Smooth muscle cell (in vitro differentiated cells): ENCODE measurements at regions not wholly inside any gene's neighbourhood (a gene's known extent, or its start where the extent isn't known, plus 50 kb on each side); places are given as distances from the start of the nearest gene placed in this dataset.

Experiments used
- DNase-seq: peaks from one replicate; lab custom pipeline; 2025; ENCODE audit not compliant: unreplicated experiment; lab: John Stamatoyannopoulos, UW
- H2AFZ ChIP-seq: fragments of 200-600 bp; sonication (generic); 2 replicates; pipeline ENCODE4 v1.6.0; 2016; ENCODE audit warnings: antibody characterized with exemption, low read depth, mild to moderate bottlenecking
- H3F3A ChIP-seq: fragments of 200-600 bp; sonication (generic); 2 replicates; pipeline ENCODE4 v1.6.0; 2017; ENCODE audit warnings: antibody characterized with exemption, low read depth
- H3K27ac ChIP-seq: fragments of 200-600 bp; sonication (generic); 2 replicates; pipeline ENCODE4 v1.5.1; 2016; ENCODE audit warnings: low read depth, mild to moderate bottlenecking
- H3K27me3 ChIP-seq: fragments of 200-600 bp; sonication (generic); 2 replicates; pipeline ENCODE4 v1.6.1; 2016; ENCODE audit warnings: low read depth, mild to moderate bottlenecking
- H3K36me3 ChIP-seq: fragments of 200-600 bp; sonication (generic); 2 replicates; pipeline ENCODE4 v1.5.1; 2016; ENCODE audit warnings: low read depth
- H3K4me1 ChIP-seq: fragments of 200-600 bp; sonication (generic); 2 replicates; pipeline ENCODE4 v1.5.1; 2016; ENCODE audit warnings: low read depth
- H3K4me2 ChIP-seq: fragments of 200-600 bp; sonication (generic); 2 replicates; pipeline ENCODE4 v1.6.0; 2016; ENCODE audit warnings: mild to moderate bottlenecking
- H3K4me3 ChIP-seq: fragments of 200-600 bp; sonication (generic); 2 replicates; pipeline ENCODE4 v1.5.1; 2016; ENCODE audit warnings: mild to moderate bottlenecking
- H3K79me2 ChIP-seq: fragments of 200-600 bp; sonication (generic); 2 replicates; pipeline ENCODE4 v1.6.0; 2016; ENCODE audit warnings: low read depth, mild to moderate bottlenecking
- H3K9ac ChIP-seq: fragments of 200-600 bp; sonication (generic); 2 replicates; pipeline ENCODE4 v1.6.0; 2016; ENCODE audit warnings: low read depth
- H3K9me3 ChIP-seq: fragments of 200-600 bp; sonication (generic); replicated peaks from 2 replicates; pipeline ENCODE4 v1.5.1; 2016; ENCODE audit warnings: low read depth
- H4K20me1 ChIP-seq: fragments of 200-600 bp; sonication (generic); 2 replicates; pipeline ENCODE4 v1.6.0; 2016; ENCODE audit warnings: low read depth
- WGBS: methylation state at CpG from one replicate; pipeline ENCODE4 v1.1.7; 2016; ENCODE audit warnings: low lambda C conversion rate; 5-methylcytosine and 5-hydroxymethylcytosine counted together
- TF ChIP-seq, protein P1 (sequence below): fragments of 200-600 bp; sonication (generic); IDR thresholded peaks from 2 replicates; pipeline ENCODE4 v1.5.1; 2017; ENCODE audit warnings: borderline replicate concordance, mild to moderate bottlenecking, antibody characterized with exemption; ENCODE audit not compliant: insufficient read depth, poor library complexity, severe bottlenecking

DNA sequence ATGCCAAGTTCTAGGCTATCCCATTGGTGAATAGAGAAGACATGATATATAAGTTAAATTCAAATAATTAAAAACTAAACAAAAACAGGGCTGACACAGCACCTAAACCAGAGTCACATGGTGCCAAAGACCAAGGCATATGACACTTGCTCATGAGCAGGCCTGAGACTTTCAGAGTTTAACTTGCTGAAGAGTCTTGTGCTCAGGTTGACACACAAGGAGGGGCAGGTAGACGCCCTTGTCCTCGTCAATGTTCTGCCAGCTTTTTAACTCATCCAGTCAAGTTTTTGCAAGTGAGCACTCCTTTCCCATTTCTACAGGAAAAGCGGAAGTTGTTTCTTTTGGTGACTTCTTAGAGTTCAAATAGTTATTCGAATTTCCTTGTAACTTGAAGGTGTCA, 289.7 kb downstream of the CYRIA start:
- H3K9ac ChIP-seq: no peak overlapping the region
- WGBS: 83% methylated on average over 4 of the region's 4 CpGs
- no peak overlapping the region for H2AFZ ChIP-seq
- no peaks in the 10 kb centered on the region for H3K79me2 ChIP-seq
- no peaks in the 10 kb centered on the region for H3K4me1 ChIP-seq
- DNase-seq: no peak
- H3F3A ChIP-seq: no peaks in the 10 kb centered on the region
- H3K4me2 ChIP-seq: no peak overlapping the region
- H3K4me3 ChIP-seq: no peak overlapping the region
- no peaks in the 10 kb centered on the region for H3K27me3 ChIP-seq
- no peaks in the 10 kb centered on the region for H3K9me3 ChIP-seq
- no peaks in the 10 kb centered on the region for H4K20me1 ChIP-seq
- H3K36me3 ChIP-seq: no peaks in the 10 kb centered on the region
- H3K27ac ChIP-seq: no peak overlapping the region
- TF ChIP-seq, protein P1, sequence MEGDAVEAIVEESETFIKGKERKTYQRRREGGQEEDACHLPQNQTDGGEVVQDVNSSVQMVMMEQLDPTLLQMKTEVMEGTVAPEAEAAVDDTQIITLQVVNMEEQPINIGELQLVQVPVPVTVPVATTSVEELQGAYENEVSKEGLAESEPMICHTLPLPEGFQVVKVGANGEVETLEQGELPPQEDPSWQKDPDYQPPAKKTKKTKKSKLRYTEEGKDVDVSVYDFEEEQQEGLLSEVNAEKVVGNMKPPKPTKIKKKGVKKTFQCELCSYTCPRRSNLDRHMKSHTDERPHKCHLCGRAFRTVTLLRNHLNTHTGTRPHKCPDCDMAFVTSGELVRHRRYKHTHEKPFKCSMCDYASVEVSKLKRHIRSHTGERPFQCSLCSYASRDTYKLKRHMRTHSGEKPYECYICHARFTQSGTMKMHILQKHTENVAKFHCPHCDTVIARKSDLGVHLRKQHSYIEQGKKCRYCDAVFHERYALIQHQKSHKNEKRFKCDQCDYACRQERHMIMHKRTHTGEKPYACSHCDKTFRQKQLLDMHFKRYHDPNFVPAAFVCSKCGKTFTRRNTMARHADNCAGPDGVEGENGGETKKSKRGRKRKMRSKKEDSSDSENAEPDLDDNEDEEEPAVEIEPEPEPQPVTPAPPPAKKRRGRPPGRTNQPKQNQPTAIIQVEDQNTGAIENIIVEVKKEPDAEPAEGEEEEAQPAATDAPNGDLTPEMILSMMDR: no peak

DNA sequence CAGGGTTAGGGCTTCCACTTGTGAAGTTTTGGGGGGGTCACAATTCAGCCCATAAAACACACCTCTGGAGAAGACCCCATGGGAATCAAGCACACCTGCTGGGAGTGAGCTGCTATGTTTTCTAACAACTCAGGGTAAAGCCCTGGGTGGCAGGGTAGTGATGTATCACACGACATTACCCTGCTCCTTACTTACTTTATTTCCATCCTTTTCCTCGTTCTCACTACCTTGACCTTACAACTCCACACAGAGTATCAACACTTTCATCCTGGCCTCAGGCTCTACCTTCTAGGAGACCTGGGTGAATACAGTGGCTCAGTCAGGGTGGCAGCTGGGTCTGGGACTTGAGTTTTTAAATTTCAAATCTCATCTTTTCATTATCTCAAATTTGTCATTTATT, 290.3 kb downstream of the CYRIA start:
- TF ChIP-seq, protein P1: no peak
- no peak overlapping the region for H3K9ac ChIP-seq
- no peak overlapping the region for H2AFZ ChIP-seq
- no peaks in the 10 kb centered on the region for H4K20me1 ChIP-seq
- DNase-seq: no peak
- no peaks in the 10 kb centered on the region for H3K79me2 ChIP-seq
- no peak overlapping the region for H3K4me2 ChIP-seq
- H3K27me3 ChIP-seq: no peaks in the 10 kb centered on the region
- no peaks in the 10 kb centered on the region for H3K4me1 ChIP-seq
- no peak overlapping the region for H3K4me3 ChIP-seq
- no peaks in the 10 kb centered on the region for H3K9me3 ChIP-seq
- no peak overlapping the region for H3K27ac ChIP-seq
- 94% methylated on average over 2 of the region's 2 CpGs for WGBS
- H3K36me3 ChIP-seq: no peaks in the 10 kb centered on the region
- H3F3A ChIP-seq: no peaks in the 10 kb centered on the region

DNA sequence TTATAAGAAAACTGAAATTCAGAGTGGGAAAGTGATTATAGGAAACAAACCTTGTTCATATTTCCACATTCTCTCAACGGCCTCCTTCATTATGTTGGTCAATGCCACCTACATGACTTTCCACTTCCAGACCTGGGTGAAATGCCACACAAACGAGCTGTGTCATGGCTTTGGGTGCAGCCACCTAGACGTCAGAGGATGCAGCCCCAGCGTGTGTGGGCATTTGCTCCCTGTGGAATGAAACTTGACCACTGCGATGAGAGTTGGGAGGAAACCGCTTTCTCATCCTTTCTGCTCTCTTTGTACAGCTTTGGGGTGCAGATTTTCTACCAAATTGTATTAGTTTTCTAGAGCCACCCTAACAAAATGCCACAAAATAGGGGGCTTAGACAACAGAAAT, 291.0 kb downstream of the CYRIA start:
- no peaks in the 10 kb centered on the region for H4K20me1 ChIP-seq
- WGBS: 88% methylated on average over 6 of the region's 6 CpGs
- no peaks in the 10 kb centered on the region for H3K4me1 ChIP-seq
- no peaks in the 10 kb centered on the region for H3K36me3 ChIP-seq
- no peaks in the 10 kb centered on the region for H3K27me3 ChIP-seq
- DNase-seq: no peak
- H3K4me3 ChIP-seq: no peak overlapping the region
- no peaks in the 10 kb centered on the region for H3K79me2 ChIP-seq
- H3K9me3 ChIP-seq: no peaks in the 10 kb centered on the region
- H3F3A ChIP-seq: no peaks in the 10 kb centered on the region
- TF ChIP-seq, protein P1: no peak
- no peak overlapping the region for H2AFZ ChIP-seq
- no peak overlapping the region for H3K9ac ChIP-seq
- H3K27ac ChIP-seq: no peak overlapping the region
- no peak overlapping the region for H3K4me2 ChIP-seq

DNA sequence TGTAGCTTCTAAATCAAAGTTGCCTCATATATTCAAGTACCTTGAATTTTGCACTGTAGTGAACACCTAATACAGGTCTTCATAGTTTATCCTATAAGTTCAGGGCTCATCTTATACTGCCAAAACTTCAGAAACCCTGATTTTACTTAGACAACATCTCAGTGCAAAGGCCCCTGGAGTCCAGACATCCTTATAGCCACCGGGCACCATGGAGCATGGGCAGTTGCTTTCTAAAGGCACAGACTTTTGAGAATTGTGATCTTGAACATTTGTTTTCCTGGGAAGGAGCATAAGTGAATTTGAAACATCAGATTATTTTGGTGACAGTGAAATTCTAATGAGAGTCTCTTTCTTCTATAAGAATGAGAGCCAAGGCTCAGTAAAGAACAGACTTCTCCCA, 292.3 kb downstream of the CYRIA start:
- no peak overlapping the region for H3K4me2 ChIP-seq
- no peak overlapping the region for H3K27ac ChIP-seq
- no peak overlapping the region for H3K9ac ChIP-seq
- 100% methylated on average over 1 of the region's 1 CpG for WGBS
- no peaks in the 10 kb centered on the region for H3F3A ChIP-seq
- no peaks in the 10 kb centered on the region for H4K20me1 ChIP-seq
- no peaks in the 10 kb centered on the region for H3K4me1 ChIP-seq
- no peak for DNase-seq
- H3K4me3 ChIP-seq: no peak overlapping the region
- H3K27me3 ChIP-seq: no peaks in the 10 kb centered on the region
- H3K36me3 ChIP-seq: no peaks in the 10 kb centered on the region
- TF ChIP-seq, protein P1: no peak
- H2AFZ ChIP-seq: no peak overlapping the region
- H3K9me3 ChIP-seq: no peaks in the 10 kb centered on the region
- no peaks in the 10 kb centered on the region for H3K79me2 ChIP-seq
